HG03432 (cell line): ENCODE measurements at regions not wholly inside any gene's neighbourhood (a gene's known extent, or its start where the extent isn't known, plus 50 kb on each side); places are given as distances from the start of the nearest gene placed in this dataset.
"Not testable (repeated sequence)": the region's sequence is repeated elsewhere in the genome, so short reads cannot be mapped to it uniquely, and the experiment has no call there.

Source experiments
- ATAC-seq: cut with Tn5 transposase; IDR thresholded peaks from one replicate; pipeline ENCODE4 v1.9.1; 2021; ENCODE audit warnings: mild to moderate bottlenecking, moderate library complexity; ENCODE audit not compliant: unreplicated experiment

DNA sequence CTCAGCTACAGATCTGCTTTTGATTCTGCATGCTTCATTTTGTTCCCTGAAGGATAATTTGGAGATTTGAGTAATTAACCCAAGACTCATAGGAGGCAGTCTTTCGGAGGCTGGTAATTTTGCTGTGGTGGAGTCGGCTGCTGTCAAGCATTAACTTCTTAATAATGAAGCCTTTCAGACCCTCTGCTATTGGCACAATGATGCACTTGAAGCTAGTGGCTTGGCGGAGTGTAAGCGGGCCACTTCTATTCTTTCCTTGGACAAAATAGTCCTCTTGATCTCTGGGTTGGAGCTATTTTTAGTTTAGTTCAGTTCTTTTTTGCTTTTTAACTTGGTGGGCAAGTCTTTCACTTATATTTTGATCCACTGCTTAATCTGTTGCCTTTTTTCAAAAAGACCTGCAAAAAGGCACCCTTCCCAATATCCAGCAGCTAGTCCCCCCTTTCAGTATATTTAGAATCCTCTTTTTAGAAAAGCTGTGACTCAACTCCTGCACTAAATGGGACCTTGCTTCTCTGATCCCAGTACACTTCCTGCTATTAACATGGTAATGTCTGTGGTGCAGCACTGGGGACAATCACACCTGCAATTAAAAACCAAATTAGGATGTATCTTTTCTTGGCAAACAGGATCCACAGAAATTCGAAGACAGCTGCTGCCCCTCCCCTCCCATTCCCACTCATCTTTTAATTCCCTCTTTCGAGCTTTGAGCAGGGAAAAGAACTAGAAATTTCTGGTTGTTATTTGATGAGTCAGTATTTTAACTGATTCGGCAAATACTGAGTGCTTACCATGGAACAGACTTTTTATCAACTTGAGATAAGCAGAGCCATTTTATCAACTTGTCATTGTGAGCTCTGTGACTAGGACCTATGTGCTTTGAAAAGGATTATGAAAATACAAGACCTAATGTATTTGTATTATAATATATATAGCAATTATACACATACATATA lies 169.4 kb upstream of the ANKRD55 start:
- ATAC-seq: no peak

GRCh38 chr5:56397796-56398195 lies 164.7 kb upstream of the ANKRD55 start:
- not testable (repeated sequence) for ATAC-seq

GRCh38 chr5:56396634-56397033 lies 163.5 kb upstream of the ANKRD55 start:
- ATAC-seq: no peak

DNA sequence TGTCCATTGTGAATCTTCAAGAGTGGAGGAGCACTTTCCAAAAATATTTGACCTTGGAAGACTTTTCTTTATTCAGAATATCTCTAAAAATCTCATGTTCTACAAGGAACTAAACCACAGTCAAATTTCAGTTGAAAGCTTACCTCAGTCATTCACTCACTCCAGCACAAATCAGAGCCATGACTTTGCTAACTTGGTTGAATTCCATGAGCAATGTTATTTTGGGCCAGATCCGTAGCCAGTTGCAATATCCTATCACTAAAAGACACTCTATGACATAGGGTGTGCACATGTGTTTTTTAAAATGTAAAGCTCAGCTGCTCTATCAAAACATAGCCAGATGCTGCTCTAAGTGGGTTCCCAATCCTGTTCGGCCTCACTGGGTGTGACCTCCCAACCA lies 156.1 kb upstream of the ANKRD55 start:
- ATAC-seq: no peak

DNA sequence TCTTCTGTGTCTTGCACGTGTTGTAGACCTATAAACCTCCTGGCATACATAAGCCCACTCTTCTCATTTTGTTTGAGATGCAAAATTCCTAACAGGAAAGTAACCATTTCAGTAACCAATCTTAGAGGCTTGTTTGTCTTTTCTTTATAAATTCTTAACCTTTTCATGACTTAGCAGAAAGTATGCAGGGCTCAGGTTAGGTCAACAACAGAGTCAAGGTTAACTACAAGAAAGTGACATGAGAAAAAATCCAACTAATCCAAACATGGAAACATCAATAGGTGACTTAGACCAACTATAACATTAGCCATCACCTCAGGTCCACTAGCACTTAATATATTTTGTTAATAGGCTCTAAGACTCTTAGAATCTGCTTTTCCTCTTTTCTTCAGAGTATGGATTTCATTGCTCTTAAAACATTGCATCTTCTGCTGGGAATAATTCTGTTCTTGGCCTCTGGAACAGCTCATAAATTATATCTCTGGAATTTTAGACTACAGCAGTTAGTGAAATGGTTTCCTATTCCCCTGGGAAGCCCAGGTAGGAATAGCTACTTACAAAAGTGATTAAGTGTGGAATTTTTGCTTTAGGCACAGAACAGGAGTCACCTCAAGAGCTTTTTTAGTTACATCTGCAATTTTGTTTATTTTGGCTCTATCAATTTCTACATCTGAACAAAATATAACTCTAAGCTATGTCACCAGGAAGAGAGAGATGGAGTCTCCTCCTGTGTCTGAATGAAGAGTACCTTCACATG lies 155.3 kb upstream of the ANKRD55 start:
- ATAC-seq: no peak

- no peak for ATAC-seq
These were observed 152.9 kb upstream of the ANKRD55 start for GRCh38 chr5:56386046-56386445.

DNA sequence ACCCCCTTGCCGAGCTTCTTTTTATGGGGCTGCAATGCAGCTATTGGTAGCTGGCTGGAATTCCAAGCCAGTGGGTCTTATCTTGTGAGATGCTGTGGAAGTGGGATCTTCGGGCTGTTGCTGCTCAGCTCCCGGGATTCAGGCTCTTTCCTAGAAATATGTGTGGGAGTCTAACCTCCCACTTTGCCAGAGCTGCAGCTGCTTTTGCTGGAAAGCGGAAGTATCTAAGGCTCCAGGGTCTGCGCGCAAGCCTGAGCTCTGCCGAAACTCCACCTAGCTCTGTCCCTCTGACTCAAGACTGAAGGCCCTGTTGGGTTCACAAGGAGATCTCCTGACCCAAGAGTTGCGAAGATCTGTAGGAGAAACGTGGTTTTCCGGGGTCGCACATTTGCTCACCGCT lies 151.1 kb upstream of the ANKRD55 start:
- ATAC-seq: no peak

- ATAC-seq: no peak
These were observed 150.6 kb upstream of the ANKRD55 start for GRCh38 chr5:56383761-56384160.

DNA sequence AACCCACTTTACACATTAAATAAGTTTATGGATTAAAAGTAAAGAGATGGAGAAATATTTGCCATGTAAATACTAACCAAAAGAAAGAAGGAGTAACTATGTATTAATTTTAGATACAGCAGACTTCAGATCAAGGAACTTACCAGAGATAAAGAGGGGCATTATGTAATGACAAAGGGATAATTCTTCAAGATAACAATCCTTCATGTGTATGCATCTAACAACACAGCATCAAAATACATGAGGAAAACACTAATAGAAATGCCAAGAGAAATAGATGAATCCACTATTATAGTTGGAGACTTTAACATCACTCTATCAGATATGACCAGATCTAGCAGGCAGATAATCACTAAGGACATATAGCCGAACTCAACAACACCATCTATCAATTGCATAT lies 149.8 kb upstream of the ANKRD55 start:
- ATAC-seq: no peak

- no peak for ATAC-seq
These were observed 144.4 kb upstream of the ANKRD55 start for GRCh38 chr5:56377573-56377972.

DNA sequence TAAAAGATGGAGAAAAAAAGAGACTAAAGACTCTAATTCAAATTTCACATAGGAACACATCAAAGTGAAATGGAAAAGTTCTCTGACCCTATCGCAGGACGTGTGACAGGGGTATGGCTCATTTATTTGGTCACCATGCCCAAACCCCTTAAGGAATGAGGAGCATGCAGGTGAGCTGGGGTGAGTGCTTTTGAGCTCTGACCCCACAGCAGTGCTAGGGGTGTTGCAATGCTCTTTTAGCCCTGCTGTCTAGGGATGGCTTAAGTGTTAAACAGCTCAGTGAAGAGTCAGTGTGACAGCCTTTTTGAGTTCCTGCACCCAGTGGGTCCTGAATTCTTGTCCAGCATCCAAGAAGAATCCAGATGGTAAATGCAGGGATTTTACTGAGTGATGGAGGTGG lies 143.0 kb upstream of the ANKRD55 start:
- no peak for ATAC-seq

DNA sequence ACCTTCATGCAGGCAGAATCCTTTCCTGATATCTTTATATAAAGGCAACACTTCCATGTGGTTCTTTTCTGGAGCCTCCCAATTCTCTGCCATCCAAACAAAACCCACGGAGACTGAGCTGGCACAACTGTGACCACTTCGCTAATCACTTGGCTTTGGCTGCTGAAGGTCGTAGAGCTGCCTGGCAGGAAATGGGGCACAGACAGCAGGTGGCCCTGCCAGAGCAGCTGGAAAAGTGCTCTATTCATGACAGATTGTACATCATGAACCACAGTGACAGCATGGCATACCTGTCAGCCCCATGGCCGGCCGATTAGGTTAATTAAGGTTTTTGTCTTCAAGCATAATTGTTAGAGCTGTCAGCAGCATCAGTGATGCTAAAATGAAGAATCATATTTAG lies 141.9 kb upstream of the ANKRD55 start:
- no peak for ATAC-seq

GRCh38 chr5:56372491-56372890 lies 139.4 kb upstream of the ANKRD55 start:
- ATAC-seq: not testable (repeated sequence)

GRCh38 chr5:56369361-56369811 lies 136.3 kb upstream of the ANKRD55 start:
- no peak for ATAC-seq

DNA sequence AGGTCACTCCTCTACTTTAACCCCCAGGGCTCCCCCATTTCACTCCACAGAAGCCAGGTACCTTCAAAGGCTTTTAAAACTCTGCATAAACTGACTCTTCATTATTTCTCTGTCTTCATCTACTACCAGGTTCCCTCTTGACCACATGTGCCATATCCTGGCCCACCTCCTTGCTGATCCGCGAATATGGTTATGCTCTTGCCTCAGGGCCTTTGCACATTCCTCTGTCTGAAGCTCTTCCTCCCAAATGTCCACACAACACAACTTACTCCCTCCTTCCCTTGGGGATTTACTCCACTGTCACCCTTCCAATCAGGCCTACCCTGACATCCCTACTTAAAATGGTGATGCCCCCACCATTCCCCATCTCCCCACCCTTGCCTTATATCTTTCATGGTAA lies 134.6 kb upstream of the ANKRD55 start:
- no peak for ATAC-seq

- ATAC-seq: no peak
These were observed 133.9 kb upstream of the ANKRD55 start for GRCh38 chr5:56366986-56367385.

GRCh38 chr5:56361398-56361797 lies 128.3 kb upstream of the ANKRD55 start:
- ATAC-seq: no peak

GRCh38 chr5:56360816-56361215 lies 127.7 kb upstream of the ANKRD55 start:
- no peak for ATAC-seq

DNA sequence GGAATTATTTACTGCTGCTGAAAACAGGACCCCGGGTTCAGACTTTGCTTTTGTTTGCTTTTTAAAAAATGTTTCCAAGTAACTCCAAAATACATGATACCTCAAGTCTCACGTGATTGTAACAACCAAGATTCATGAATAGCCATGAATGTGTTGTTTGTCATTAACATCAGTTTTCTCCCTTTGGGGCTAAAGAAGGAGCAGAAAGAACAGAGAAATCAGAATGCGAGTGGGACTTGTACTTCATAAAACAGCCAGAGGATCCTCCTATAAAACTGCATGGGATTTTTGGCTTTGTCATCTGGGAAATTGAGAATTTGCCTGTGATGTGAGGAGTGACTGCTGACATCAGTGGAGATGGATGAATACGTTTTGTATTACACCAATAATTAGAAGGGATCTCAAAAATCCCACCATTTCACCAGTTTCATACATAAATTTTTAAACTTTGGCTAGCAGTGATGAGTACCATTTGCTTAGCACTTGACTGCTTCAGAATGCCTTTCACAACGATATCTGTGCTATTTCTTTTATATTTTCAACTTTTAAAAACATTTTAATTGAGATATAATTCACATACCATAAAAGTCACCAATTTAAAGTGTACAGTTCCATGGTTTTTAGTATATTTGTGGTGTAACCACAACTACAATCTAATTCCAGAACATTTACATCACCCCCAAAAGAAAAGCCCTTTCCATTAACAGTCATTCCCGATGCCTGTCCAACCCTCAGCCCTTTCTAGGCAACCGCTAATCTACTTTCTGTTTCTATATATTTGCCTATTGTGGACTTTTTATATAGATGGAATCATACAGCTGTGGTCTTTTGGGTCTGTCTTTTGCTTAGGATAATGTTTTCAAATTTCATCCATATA lies 126.9 kb upstream of the ANKRD55 start:
- ATAC-seq: no peak

GRCh38 chr5:56358703-56359681 lies 125.9 kb upstream of the ANKRD55 start:
- ATAC-seq: no peak
